RCC 7860 (cell line): ENCODE measurements at regions not wholly inside any gene's neighbourhood (a gene's known extent, or its start where the extent isn't known, plus 50 kb on each side); places are given as distances from the start of the nearest gene placed in this dataset.
"Not testable (repeated sequence)": the region's sequence is repeated elsewhere in the genome, so short reads cannot be mapped to it uniquely, and the experiment has no call there.

Source experiments
- DNase-seq: peaks from one replicate; pipeline ENCODE4 v3.0.0-alpha.2; 2015; ENCODE audit warnings: low spot score
- FAIRE-seq: peaks from 2 replicates; lab custom pipeline; 2012; peaks lifted over from hg19 to GRCh38; lab: Jason Lieb, UNC

DNA sequence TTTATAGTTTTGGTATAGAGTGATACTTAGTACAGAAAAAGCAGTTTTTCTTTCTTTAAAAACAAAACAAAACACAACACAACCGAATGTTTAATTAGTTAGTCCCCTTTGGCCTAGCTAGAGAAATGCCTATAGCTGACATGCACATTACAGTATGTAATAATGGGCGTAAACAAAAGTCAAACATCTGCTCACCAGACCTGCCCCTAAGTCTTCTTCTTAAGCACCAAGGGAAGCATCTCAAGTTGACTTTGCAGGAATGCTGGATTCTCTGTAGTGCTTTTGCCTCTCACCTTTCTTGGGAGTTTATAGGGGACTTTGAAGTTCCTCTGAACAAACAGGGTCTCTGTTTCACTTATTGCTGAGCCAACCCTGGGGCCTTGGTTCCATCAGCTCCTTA lies 143.7 kb downstream of the TM2D1 start:
- DNase-seq (no peak), FAIRE-seq (no peak)

DNA sequence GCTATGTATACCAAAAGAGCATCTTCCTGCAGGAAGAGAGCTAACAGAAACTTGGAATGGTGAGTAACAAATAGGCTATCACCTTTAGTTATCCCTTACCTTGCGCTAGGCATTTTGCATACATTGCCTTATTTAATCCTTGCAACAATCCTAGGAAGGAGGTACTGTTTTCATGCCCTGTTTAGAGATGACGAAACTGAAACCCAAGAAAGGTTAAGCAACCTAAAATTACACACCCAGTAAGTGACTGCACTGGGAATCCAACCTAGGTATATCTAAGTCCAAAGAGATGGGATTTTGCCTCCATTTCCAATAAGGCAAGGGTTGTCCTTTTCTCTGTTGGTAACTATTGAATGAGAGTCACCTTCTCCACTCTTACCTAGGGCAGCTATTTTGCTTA lies 144.5 kb downstream of the TM2D1 start:
- DNase-seq, result no peak
- no peak for FAIRE-seq

DNA sequence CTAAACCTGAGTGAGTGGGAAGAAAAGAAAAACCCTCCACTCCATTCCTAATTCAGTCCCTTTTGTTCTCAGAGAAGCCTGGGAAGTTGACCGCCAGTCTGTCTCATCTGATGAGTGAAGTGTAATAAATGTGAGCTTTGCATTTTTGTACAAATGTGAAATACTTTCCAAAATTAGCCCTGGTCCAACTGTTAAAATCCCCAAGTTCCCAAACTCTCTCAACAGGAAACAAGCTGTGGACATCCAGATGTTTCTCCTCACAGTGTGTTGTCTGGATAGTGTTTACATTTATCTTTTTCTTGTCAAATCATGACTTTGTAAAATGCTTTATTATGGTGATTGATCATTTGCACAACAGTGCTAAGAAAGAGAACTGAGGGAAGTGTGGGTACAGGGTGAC lies 145.1 kb downstream of the TM2D1 start:
- no peak for DNase-seq
- FAIRE-seq, result no peak

GRCh38 chr1:61572046-61572445 lies 152.9 kb downstream of the TM2D1 start:
- DNase-seq (no peak), FAIRE-seq (no peak)

DNA sequence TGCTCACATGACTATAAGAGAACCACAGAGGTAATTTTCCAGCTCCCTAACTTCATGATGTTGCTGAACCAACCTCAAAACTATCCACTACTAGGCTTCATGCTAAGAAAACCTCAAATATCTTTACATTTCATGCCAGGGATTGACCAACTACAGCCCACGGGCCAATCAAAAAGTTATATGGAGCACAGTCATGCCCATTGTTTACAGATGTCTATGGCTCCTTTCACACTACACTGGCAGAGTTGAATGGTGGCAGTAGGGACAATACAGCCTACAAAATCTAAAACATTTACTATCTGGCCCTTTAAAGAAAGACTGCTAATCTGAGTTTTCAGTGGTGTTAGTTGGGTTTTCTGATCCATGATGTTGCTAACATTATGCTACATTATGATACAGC lies 154.8 kb downstream of the TM2D1 start:
- FAIRE-seq (no peak), DNase-seq (no peak)

GRCh38 chr1:61569303-61569621 lies 155.7 kb downstream of the TM2D1 start:
- DNase-seq (no peak), FAIRE-seq (no peak)

DNA sequence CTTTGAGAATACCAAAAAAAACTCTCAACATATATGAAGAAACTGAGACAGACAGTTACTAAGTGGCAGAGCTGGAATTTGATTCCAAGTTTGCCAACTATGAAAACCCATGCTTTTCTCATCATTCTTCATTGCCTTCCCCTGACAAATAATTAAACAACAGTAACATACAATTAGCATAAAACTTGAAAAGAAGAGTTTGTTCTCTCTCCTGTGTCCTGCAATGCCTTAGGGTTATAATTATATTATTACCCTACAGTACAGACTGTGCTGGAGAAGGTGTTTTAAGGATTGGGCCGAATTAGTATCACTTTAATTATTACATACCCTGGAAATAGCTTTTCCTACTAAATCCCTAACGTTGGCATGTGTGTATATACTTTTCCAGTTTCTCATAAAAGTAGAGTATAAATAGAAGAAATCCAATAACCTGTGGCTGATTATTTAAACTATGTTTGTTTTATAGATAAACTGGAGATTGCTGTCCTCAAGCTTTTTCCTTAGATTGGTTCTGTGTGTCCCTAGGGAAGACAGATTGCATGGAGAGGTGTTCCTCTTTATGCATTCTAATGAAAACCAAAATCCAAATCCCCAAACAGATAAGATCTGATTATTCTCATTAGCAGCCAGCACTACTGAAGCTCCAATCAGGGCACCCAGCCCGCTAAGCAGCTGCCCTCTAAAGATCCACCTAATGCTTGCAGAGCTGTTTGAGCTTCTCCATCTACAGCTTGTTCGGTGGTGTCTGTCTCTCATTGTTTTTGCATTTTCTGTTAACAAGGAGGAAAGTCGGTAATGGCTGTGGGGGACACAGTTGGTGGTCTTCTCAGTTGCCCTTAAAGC lies 156.3 kb downstream of the TM2D1 start:
- DNase-seq, result no peak

DNA sequence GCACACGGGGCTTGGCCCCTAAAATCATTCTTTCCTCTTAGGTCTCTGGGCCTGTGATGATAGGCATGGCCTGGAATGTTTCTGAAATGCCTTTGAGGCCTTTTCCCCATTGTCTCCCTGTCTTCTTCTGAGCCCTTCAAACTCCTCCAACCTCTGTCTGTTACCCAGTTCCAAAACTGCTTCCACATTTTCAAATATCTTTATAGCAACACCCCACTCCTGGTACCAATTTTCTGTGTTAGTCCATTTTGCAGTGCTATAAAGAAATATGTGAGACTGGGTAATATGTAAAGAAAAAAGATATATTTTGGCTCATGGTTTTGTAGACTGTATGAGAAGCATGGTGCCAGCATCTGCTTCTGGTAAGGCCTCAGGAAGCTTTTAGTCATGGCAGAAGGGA lies 158.8 kb downstream of the TM2D1 start:
- no peak for FAIRE-seq
- DNase-seq, result no peak

More for the DNA sequence above, 156.3 kb downstream of the TM2D1 start:
- no peak for FAIRE-seq

- DNase-seq, result no peak
- no peak for FAIRE-seq
These were observed 161.3 kb downstream of the TM2D1 start for GRCh38 chr1:61563611-61564010.

DNA sequence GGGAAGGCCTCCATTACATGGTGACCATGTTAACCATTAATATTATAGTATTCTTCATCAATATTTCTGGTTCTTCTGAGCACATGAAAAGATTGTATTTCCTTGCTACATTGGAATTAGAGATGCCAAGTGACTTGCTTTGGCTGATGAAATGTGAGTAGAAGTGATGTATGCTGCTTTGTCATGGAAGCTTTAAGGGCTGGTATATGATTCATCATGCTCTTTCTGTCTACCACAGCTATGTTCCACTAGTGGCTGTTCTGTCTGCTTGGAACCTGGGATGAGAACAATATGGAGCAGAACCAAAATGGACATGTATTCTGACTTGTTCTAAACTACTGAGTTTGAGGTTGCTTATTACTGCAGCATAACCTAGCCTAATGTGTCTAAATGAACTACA lies 163.3 kb downstream of the TM2D1 start:
- DNase-seq (no peak), FAIRE-seq (no peak)

GRCh38 chr1:61560385-61560784 lies 164.6 kb downstream of the TM2D1 start:
- FAIRE-seq (no peak), DNase-seq (no peak)

DNA sequence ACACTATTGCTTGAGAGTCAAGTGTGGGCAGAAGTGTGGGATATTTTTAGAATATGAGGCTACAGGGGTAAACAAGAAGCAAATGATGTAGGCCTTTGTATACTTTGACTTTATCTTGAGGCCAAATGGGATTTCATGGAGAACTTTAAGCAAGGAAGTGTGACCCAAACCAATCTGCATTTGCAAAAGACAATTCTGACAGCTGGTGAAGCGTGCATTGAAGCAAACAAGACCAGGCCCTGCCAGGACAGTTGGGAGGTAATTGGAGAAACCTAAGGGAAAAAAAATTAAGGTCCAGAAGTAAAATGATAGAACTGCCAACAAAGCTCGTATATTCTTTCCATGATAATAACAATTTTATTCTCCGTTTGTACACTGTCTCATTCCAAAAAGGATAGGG lies 168.3 kb downstream of the TM2D1 start:
- DNase-seq, result no peak
- no peak for FAIRE-seq

GRCh38 chr1:61552630-61553305 lies 172.2 kb downstream of the TM2D1 start:
- FAIRE-seq (no peak), DNase-seq (no peak)

DNA sequence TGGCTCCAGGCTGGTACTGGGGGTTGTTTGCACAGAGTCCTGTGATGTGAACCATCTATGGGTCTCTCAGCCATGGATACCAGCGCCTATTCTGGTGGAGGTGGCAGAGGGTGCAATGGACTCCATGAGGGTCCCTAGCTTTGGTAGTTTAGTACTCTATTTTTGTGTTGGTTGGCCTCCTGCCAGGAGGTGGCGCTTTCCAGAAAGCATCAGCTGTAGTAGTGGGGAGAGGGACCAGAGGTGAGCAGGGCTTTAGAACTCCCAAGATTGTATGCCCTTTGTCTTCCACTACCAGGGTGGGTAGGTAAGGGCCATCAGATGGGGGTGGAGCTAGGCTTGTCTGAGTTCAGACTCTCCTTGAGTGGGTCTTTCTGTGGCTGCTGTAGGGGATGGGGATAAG lies 177.6 kb downstream of the TM2D1 start:
- DNase-seq, FAIRE-seq: not testable (repeated sequence)

DNA sequence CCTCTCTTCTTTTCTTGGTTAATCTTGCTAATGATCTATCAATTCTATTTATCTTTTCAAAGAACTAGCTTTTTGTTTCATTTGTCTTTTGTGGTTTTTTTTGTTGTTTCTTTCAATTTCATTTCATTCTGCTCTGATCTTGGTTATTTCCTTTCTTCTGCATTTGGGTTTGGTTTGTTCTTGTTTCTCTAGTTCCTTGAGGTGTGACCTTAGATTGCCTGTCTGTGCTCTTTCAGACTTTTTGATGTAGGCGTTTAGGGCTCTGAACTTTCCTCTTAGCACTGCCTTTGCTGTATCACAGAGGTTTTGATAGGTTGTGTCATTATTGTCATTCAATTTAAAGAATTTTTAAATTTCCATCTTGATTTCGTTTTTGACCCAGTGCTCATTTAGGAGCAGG lies 180.1 kb downstream of the TM2D1 start:
- DNase-seq, FAIRE-seq: not testable (repeated sequence)

DNA sequence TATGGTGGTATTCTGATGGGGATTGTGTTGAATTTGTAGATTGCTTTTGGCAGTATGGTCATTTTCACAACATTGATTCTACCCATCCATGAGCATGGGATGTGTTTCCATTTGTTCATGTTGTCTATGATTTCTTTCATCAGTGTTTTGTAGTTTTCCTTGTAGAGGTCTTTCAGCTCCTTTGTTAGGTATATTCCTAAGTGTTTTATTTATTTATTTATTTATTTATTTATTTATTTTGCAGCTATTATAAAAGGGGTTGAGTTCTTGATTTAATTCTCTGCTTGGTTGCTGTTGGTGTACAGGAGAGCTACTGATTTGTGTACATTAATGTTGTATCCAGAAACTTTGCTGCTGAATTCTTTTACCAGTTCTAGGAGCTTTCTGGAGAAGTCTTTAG lies 181.4 kb downstream of the TM2D1 start:
- DNase-seq, FAIRE-seq: not testable (repeated sequence)

DNA sequence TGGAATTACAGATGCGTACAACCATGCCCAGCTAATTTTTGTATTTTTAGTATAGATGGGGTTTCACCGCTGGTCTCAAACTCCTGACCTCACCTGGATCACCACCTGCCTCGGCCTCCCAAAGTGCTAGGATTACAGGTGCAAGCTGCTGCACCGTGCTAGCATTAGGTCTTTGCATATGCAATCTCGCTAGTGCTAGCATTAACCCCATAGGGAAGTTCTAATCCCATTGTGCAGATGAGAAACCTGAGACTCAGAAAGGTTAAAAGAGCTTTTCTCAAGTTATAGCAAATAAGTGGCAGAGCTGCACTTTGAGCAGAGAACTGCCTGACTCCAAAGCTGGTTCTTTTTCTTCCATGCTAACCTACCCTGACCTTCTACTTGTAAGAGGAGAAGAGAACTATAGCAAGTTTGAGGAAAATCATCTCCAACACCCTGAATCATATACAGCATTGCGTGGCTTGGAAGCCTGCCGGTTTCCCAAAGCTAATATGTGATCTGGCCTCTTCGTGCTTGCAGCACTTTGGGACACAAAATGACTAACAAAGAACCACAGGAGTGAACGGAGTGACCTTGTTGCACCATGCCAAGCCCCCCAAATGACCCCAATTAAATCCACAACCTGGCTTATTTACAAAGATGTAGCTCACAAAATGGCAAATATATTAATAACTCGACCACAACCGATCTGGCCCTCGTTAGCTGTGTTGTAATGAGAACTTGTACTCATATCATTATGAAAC lies 185.1 kb downstream of the TM2D1 start:
- no peak for FAIRE-seq

GRCh38 chr1:61538228-61538627 lies 186.7 kb downstream of the TM2D1 start:
- no peak for DNase-seq
- no peak for FAIRE-seq

More for the DNA sequence above, 185.1 kb downstream of the TM2D1 start:
- DNase-seq, result no peak

GRCh38 chr1:61536174-61537108 lies 188.5 kb downstream of the TM2D1 start:
- DNase-seq (no peak), FAIRE-seq (no peak)

DNA sequence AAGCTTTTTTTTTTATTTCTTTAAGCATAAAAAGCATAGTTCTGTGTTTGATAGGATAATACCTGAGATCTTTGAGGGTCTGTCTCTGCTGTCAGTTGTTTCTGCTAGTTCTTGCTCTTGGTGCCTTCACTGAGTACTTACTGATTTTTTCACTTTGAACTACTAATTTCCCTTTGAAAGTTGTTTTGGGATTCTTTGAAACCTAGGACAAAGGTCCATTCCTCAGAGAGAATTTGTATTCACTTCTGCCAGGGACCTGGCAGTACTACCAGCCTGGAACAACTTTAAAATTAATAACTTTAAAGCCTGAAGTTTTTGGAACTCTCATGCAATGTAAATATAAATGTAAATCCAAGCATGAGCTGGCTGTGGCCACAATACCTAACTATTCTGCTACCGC lies 190.1 kb downstream of the TM2D1 start:
- FAIRE-seq, result no peak
- DNase-seq, result no peak

- FAIRE-seq (no peak), DNase-seq (no peak)
These were observed 191.4 kb downstream of the TM2D1 start for GRCh38 chr1:61533546-61533945.
